Colon (tissue), 2 donors: ENCODE measurements at regions not wholly inside any gene's neighbourhood (a gene's known extent, or its start where the extent isn't known, plus 50 kb on each side); places are given as distances from the start of the nearest gene placed in this dataset.

Source experiments
- FAIRE-seq: peaks from 2 replicates; lab custom pipeline; 2012; peaks lifted over from hg19 to GRCh38; lab: Jason Lieb, UNC
- donor health status: control.
- donor health status: control.

DNA sequence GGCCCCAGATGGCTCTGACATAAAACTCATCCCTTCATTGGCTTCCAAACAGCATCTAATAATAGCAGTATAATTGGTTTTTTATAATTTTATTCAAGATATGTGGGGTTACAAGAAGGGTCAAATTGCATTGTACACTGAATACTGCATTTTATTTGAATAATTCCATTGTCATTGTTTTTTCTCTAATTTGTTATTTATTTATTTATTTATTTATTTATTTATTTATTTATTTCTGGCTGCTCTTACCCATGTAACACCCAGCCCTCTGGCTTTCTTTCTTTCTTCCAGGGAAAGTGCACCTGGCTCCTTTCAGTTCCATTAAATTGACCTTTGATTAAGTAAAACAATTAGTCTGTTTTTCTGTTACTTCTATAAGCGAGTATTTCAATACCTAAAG, 210.1 kb downstream of the CDH9 start:
- no peak for FAIRE-seq

DNA sequence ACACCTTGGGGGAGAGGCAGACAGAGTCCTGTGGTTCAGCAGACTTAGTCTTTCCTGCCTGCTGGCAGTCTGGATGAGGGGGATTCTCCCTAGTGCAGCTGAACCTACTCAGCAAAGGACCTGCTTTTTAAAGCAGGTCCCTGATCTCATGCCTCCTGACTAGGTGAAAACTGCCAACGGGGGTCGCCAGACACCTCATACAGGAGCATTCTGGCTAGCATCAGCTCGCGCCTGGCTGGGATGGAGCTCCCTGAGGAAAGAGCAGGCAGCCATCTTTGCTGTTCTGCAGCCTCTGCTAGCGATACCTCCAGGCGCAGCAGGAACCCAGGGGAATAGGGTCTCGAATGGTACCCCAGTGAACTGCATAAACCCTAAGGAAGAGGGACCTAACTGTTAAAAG, 225.2 kb downstream of the CDH9 start:
- no peak for FAIRE-seq

DNA sequence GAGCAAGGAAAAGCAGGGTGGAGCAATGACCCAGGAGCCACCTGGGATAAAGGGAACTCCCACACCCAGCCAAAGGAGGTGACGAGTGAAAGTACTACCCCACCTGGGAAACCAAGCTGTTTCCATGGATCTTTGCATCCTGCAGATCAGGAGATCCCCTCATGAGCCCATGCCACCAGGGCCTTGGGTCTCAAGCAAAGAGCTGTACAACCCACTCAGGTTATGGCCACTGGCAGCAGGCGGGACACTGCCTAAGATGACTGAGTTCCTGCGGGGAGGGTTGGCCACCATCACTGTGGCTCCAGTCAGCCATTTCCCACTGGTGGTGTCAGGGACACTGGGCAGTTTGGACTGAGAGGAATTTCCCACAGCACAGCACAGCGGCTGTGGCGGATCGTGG, 225.7 kb downstream of the CDH9 start:
- no peak for FAIRE-seq

DNA sequence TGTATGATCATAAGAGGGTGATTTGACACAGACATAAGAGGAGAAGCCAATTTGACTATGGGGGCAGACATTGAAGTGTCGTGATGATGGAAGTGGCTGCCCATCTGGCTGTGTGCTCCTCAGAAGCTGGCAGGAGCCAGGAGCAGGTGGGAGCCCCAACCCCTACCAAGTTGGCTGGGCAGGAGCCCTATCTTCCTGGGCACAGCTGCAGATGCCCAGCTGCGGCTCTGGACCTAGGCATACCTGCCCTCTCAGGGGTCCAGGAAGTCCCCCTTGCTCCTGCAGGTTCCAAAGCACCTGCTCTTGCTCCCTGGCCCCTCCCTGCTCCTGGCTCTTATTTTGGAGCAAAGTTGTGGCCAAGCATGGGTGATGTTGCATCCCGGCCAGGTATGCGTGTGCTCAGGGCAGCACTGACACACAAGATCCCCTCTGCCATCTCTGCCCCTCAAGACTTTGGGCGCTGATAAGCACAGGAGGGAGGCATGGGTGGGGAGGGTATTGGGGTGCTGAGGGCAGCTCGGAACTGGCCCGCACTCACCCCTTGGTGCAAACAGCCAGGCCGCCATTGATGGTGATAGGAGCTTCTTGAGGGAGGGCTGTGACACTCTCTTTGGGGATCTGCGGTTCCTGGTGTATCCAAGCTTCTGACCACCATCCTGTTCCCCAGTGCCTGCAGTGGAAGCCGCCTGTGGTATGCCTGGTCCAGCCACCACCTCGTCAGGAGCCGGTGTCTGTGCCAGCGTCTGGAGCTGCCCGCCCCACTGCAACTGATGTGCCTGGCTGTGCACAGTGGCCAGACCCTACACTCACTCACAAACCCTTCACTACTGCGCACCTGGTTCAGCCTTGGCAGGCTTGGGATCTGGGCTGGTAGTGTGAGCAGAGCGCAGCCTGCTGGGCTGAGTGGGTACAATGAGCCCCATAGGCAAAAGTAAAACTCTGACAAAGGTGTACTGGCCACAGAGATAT, 230.9 kb downstream of the CDH9 start:
- FAIRE-seq: no peak

DNA sequence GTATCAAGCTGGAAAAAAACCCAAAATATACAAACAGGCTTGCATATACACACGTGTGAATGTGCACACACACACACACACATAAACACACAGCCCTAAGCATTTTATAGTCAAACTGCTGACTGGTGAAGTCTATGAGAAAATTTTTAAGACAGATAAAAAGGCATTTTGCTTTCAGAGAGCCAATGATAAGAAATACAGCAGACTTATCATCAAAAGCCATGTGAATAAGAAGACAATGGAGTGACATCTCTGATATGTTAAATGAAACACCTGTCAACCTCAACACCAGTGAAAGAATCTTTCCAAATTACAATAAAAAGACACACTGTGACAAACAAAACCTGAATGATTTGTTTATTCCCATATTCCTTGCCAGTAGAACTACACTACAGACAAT, 233.3 kb downstream of the CDH9 start:
- no peak for FAIRE-seq

DNA sequence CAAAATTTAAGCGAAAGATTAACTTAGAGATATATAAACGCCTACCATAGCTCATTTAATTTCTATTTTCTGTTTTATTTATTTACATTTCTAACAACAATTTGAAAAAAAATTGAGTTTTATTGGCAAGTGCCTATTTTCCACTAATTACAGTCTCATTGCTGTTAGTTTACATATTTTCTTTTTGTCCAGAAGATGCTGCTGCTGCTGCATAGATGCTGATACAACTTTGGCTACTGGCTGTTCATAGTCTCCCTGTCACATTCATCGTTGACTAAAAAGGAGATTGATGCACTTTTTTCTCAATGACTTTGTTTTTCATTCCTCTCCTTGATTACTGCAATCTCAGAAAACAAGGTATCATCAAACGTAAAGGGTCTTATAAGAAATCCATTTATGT, 235.4 kb downstream of the CDH9 start:
- no peak for FAIRE-seq

DNA sequence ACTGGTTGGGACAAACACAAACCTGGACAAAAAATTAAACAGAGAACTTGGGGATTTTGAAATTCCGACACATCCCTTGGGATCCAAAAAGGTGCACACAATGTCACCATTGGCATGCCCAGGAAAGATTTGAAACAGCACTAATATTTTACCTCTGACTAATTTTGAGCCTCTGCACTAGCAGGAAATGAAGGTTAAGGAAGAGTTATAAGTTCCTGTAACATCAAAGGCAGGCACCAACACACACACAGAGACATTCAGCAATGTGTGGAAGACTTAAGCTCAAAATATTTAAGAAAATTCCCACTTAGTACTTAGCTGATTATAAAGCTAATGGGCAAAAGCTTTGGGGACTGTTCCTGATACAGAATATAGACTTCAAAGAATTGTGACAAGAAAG, 247.0 kb downstream of the CDH9 start:
- FAIRE-seq: no peak

DNA sequence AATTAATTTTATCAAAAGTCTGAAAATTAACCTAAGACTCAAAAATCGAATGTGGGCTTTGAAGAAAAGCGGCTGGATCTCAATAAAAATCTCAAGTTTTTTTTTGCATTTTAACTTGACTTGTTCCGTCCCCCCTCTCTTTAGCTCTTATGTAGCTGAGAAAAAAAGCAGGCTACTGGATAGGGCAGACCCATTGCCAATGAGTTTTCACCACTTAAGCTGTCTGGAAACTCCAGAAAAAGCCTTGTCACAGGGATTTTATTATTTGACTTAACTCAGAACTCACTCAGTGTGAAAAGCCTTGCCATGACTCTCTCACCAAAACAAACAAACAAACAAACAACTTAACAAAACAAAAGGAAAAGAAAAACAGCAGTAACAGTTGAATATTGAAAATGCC, 247.4 kb downstream of the CDH9 start:
- no peak for FAIRE-seq

DNA sequence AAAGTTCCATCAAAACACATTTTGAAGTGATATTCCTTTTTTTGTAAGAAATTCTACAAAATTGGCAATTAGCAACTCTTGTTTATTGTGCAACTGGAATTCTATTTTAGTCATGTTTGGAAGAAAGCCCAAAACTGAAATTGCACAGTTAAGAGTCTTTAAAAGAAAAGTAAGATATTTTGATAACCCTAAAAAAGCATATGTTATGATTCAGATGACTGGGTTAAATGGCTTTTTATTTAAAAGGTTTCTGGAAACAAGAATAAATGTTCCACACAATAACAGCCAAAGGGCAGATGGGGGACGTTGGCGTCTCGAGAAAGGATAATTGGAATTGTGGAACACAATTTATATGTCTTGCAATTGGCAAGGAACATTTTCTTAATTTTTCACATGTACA, 275.2 kb downstream of the CDH9 start:
- FAIRE-seq: no peak

DNA sequence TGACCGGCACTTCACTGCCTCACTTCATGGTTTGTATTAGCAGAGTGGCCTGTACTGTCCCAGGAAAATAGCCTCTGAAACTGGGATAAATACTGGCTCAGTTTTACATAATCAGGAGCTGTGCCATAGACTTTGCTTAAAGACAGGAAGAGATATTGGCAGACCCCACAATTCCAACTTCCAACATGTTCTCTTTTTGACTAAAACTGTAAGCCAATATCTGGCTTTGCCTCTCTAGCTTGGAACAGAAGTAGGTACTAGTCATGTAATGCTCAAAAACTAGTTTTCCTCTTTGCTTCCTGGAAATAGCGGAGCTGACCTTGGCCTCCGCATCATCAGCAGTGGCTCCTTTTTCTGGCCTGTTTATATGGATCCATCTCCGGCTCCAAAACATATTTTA, 276.9 kb downstream of the CDH9 start:
- no peak for FAIRE-seq

DNA sequence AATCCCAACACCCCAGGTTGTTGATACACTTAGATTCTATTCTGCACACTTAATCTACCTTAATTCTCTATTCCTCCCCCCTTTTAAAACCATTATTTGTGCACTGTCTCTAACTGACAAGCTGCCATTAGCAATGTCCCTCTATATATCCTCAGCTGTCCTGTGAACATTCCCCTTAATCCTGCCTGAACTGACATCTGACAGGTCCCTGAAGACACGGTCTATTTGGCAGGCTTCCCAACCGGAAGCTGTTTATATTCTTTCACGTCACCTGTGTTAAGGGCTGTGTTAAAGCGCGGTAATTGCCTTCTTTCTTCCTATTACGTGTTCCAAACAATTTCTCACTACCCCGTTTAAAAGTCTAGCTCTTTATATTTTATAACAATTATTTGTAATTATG, 277.3 kb downstream of the CDH9 start:
- no peak for FAIRE-seq

DNA sequence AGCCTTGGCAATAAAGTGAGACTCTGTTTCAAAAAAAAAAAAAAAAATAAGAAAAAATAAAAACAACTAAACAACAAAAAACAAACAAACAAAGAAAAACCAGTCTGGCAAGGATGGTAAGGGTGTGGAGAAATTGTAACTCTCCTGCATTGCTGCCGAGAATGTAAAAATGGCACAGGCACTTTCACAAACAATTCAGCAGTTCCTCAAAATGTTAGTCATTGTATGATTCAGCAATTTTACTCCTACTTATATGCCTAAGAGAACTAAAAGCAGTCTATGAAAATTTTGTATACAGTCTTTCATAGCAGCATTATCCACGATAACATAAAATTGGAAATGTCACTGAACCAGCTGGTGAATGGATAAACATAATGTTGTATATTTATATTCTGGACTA, 280.4 kb downstream of the CDH9 start:
- FAIRE-seq: no peak

DNA sequence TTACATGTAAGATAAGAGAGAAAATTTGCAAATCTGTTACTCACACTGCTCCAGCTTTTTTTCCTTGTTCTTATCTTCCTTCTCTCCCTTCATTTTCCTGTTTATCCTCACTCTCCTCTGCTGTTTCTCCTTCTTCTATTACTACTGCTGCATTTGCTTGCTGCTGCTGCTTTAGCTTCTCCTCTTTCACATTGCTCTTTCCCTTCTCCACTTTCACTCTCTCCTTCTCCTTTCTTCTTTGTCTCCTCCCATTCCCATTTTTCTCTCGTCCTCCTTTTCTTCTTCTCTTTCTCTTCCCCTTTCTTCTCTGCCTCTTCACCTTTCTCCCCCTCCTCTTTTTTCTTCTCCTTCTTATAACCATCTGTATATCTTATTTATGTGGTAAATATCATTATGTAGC, 288.6 kb downstream of the CDH9 start:
- FAIRE-seq: no peak

DNA sequence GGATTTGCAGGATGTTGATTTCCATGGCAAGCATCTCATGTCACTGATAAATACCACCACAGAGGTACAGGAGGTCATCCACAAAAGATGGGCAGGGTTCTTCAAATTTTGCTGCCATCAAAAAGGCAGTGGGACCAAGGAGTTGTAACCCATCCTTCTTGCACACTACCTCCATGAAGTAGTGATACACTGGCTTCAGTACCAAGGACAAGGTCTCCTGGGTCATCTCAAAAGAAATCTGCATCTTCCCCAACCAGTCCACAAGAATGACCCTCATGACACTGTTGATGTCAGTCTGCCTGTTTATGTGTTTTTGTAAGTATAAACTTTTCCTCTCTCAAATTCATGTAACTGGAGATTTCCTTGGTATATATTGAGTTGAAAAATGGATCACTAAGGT, 298.2 kb downstream of the CDH9 start:
- FAIRE-seq: no peak

DNA sequence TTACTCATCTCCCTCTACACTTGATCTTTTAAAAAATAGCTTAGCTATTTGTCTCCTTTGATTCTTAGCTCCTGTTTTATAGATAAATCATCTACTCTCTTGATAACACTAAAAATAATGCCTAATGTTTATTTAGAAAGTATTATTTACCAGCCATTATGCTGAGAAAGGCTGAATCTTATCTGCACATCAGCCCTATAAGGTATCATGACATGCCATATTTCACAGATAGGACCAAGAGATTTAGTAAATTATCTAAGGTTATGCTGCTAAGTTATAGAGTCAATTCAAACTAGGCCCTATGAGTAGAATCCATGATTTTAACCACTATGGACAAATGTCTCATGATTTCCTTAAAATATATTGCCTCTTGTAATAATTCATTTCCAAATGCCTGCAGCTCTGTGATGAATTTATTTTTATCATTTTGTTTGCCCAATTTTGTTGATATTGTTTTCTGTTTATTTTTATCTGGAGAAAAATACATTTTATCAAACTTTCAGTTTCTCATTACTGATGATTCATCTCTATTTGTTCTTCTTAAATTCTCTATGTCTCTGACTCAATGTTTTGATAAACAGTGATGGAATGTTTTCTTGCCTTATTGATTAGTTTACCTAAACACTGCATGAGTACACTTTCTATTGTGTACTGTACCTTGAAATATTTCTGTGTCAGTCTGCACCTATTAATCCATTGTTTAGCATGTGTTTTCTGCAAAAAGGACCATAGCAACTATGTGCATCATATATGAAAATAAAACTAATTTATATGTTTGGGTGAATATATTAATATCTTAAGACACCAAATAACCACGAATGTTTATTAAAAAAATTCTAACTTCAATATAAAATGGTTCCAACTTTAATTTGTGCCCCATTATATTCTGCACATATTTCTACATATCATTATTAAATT, 300.8 kb downstream of the CDH9 start:
- FAIRE-seq: no peak

DNA sequence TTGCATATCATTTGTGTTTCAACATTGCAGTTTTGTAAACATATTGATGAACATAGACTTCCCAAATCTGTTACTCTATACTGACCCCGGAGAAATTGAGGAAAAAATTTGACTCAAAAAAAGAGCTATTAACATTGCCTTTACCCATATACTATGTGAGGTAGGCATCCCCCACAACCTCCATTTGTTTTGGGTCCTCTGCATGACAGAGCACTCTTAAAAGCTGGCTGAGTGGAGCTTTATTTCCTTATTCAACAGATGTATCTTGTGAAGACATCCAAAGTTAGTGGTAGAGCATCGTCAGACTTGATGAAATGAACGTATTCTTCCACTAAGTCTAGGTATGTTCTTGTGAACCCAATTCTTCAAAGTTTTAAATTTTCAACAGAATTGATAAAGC, 310.5 kb downstream of the CDH9 start:
- FAIRE-seq: no peak

DNA sequence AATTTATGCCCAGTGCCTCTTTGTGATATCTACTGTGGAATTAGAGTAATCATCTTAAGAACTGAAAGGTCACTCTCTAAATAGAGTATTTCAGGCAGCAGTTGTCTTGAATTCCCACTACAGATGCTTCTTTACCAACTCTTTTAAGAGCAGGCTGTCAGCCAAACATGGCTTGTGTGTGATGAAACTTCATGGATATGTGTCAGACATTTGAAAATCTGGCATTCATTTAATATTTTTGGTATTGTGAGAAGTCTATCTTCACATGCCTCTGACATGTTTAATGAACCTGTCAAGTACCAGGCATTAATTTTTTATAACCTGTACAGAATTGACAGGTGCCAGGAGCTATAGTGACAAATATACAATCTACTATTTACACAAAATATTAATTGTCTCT, 318.6 kb downstream of the CDH9 start:
- FAIRE-seq: no peak

DNA sequence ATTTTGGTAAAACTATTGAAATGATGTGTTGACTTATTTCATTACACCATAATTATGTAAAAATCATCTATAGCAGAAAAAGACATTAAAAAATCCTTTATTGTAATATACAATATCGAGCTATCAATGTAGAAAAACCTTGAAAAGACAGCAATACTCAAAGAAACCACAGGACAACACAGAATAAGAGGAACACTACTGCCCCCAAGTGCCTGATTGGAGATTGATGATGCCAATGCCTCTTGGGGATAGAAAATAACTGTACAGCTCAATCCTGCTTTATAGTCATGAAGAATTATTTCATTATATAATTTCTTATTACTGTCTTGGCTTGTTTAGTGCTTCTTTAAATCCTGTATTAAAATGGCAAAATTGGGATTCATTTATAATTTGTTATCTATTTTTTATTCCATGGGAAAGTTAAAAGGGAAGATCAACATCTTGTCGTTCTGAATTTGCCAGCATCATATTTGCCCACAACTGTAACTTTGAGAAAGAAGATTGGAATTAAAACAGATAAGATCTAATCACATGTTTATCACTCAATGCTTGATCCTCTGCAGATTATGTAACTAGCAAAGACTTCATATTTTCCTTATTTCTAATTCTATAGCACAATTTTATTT, 337.5 kb downstream of the CDH9 start:
- peak; percentile 33 for FAIRE-seq

DNA sequence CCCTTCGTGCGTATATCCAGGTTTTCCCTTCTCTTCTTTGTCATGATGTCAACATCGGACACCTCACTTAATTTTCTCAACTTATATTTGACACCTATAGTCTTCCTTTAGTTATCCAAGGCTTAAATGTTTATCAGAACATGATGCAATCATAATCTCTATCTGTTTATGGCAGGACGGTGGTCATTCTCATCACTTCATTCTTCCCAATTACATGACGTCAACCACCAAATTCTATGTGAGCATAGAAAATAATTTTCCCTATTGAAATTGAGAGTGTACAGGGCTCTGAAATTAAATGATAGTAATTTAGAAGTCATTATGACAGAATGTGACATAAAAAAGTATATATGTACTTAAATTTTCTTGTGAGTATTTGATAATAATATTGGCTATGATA, 345.4 kb downstream of the CDH9 start:
- FAIRE-seq: no peak

DNA sequence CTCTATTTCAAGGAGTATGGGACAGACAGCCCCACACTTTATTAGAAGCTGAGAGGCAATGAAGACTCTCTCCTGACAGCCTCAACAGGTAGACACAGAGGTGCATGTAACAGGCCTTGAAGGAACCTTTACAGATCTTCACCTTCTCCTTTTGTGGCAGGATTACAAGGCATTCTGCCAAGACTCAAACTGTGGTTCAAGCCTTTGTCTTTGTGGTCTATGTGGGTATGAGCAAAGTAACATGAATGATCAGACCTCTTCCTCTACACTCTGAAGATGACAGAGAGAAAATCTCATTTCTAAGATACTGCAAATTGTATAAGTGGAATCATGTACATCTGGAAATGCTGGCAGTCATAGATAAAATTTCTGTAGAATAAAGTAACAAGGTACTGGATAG, 346.9 kb downstream of the CDH9 start:
- FAIRE-seq: no peak

DNA sequence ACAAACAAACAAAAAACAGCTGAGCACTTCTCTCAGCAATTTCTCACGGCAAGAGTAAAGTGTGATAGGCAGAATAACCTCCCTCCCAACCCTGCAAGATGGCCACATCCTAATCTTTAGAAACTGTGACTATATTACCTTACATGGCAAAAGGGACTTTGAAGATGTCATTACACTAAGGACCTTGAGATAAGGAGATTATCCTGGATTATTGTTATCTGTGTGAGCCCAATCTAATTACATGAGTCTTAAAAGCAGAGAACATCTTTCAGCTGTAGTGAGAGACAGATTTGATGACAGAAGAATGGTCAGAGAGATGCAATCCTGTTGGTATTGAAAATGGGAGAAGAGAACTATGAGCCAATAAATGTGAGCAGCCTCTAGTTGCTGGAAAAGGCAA, 347.9 kb downstream of the CDH9 start:
- FAIRE-seq: no peak

DNA sequence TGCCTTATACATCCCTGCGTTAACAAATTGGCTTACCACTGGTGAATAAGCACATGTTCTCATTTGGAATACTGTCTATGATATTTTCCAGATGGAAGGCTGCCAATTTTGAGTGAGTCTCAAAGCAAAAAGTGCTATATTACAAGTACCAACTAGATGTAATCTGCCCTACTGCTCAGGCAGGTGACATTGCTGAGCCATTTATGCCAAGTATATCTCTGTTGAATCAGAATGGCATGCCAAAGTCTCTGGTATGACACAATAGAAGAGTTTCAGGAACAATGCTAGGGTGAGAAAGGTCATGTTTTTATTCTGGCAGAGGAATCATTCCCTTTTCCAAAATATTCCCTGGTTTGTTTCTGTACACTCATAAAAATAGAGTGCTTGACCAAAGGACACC, 356.5 kb downstream of the CDH9 start:
- no peak for FAIRE-seq

DNA sequence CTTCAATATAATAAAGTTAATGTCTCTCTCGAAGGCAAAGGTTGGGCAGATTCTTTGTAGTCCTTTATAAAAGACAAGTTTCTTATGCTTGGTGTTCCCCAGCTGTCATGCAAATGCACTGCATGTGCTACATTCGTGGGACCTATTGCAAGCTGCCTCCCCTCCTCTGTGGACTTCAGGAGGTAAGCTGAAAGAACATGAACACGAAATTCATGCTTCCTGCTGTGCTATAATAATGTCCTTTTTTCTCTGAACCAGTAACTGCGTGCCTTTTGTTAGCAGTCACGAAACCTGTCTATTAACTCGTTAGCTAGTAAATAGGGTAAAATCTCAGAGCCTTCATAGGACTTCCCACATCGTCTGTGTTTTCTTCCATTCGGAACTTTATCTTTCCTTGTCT, 363.5 kb downstream of the CDH9 start:
- FAIRE-seq: no peak
